Liver (tissue), 8 donors: ENCODE measurements at regions not wholly inside any gene's neighbourhood (a gene's known extent, or its start where the extent isn't known, plus 50 kb on each side); places are given as distances from the start of the nearest gene placed in this dataset.

ENCODE experiments used
- DNase-seq: peaks from one replicate; pipeline ENCODE4 v3.0.0-alpha.2; 2017; ENCODE audit warnings: low spot score
- H3K27ac ChIP-seq, 2 donors: one replicate each; pipeline ENCODE4 v1.7.0; 2013; ENCODE audit warnings: inconsistent platforms in 2 of 2, low read length in 2 of 2, control low read depth in 1 of 2, low read depth in 1 of 2, mild to moderate bottlenecking in 1 of 2
- H3K27me3 ChIP-seq, 4 donors: one replicate each; pipeline versions ENCODE4 v1.6.1 to v1.7.0; 2013; ENCODE audit warnings: low read length in 3 of 4, inconsistent platforms in 1 of 4, mild to moderate bottlenecking in 1 of 4, moderate library complexity in 1 of 4; ENCODE audit not compliant: control insufficient read depth in 4 of 4, insufficient read depth in 4 of 4
- H3K36me3 ChIP-seq, 4 donors: one replicate each; pipeline versions ENCODE4 v1.6.1 to v1.7.0; 2013; ENCODE audit warnings: low read length in 3 of 4, mild to moderate bottlenecking in 3 of 4, low read depth in 1 of 4, moderate library complexity in 1 of 4; ENCODE audit not compliant: control insufficient read depth in 4 of 4, insufficient read depth in 3 of 4
- H3K4me1 ChIP-seq, 4 donors: one replicate each; pipeline versions ENCODE4 v1.6.1 to v1.7.0; 2013; ENCODE audit warnings: low read length in 3 of 4, mild to moderate bottlenecking in 3 of 4, moderate library complexity in 1 of 4; ENCODE audit not compliant: control insufficient read depth in 4 of 4, insufficient read depth in 4 of 4
- H3K4me3 ChIP-seq, 3 donors: one replicate each; pipeline versions ENCODE4 v1.6.1 to v1.7.0; 2013; ENCODE audit warnings: low read length in 3 of 3, control low read depth in 1 of 3, low read depth in 1 of 3, mild to moderate bottlenecking in 1 of 3
- H3K9ac ChIP-seq, 2 donors: one replicate each; pipeline ENCODE4 v1.7.0; 2013; ENCODE audit warnings: low read length in 2 of 2, mild to moderate bottlenecking in 2 of 2, moderate library complexity in 2 of 2, control low read depth in 1 of 2, low read depth in 1 of 2
- H3K9me3 ChIP-seq, 4 donors: one replicate each; pipeline versions ENCODE4 v1.6.1 to v1.7.0; 2013; ENCODE audit warnings: low read length in 3 of 4; ENCODE audit not compliant: control insufficient read depth in 4 of 4
- ATF3 ChIP-seq: IDR thresholded peaks from 2 replicates; pipeline ENCODE4 v1.6.1; 2016; ENCODE audit warnings: antibody characterized with exemption
- CTCF ChIP-seq: fragments of 150-350 bp; IDR thresholded peaks from 2 replicates; pipeline ENCODE4 v1.5.1; 2017; ENCODE audit warnings: improper control_type of control experiment, low read depth, low read length; ENCODE audit not compliant: missing input control
- EGR1 ChIP-seq, 2 donors: IDR thresholded peaks; 2 replicates each; pipeline ENCODE4 v1.6.1; 2016 to 2018; ENCODE audit warnings: antibody characterized with exemption in 2 of 2, low read depth in 2 of 2
- FOXA1 ChIP-seq: IDR thresholded peaks from 2 replicates; pipeline ENCODE4 v1.6.1; 2016; ENCODE audit warnings: antibody characterized with exemption
- FOXA2 ChIP-seq: IDR thresholded peaks from 2 replicates; pipeline ENCODE4 v1.6.1; 2016; ENCODE audit warnings: antibody characterized with exemption
- GABPA ChIP-seq, 2 donors: IDR thresholded peaks in 1 of 2; conservative IDR thresholded peaks in 1 of 2; 2 replicates each; pipeline ENCODE4 v1.6.1; 2016; ENCODE audit warnings: antibody characterized with exemption in 2 of 2, mild to moderate bottlenecking in 1 of 2, moderate library complexity in 1 of 2
- HNF4A ChIP-seq, 2 donors: conservative IDR thresholded peaks; 2 replicates each; pipeline ENCODE4 v1.6.1; 2016; ENCODE audit warnings: antibody characterized with exemption in 2 of 2, mild to moderate bottlenecking in 2 of 2
- HNF4G ChIP-seq: IDR thresholded peaks from 2 replicates; pipeline ENCODE4 v1.6.1; 2016; ENCODE audit warnings: antibody characterized with exemption
- JUND ChIP-seq, 2 donors: IDR thresholded peaks; 2 replicates each; pipeline ENCODE4 v1.6.1; 2016; ENCODE audit warnings: antibody characterized with exemption in 2 of 2
- NR2F2 ChIP-seq: IDR thresholded peaks from 2 replicates; pipeline ENCODE4 v1.6.1; 2016; ENCODE audit warnings: antibody characterized with exemption
- RAD21 ChIP-seq, 2 donors: IDR thresholded peaks; 2 replicates each; pipeline ENCODE4 v1.6.1; 2016; ENCODE audit warnings: antibody characterized with exemption in 2 of 2, mild to moderate bottlenecking in 2 of 2
- SP1 ChIP-seq: IDR thresholded peaks from 2 replicates; pipeline ENCODE4 v1.6.1; 2018; ENCODE audit warnings: antibody characterized with exemption, mild to moderate bottlenecking
- TAF1 ChIP-seq: conservative IDR thresholded peaks from 2 replicates; pipeline ENCODE4 v1.6.1; 2016; ENCODE audit warnings: antibody characterized with exemption, mild to moderate bottlenecking
- YY1 ChIP-seq: IDR thresholded peaks from 2 replicates; pipeline ENCODE4 v1.6.1; 2016; ENCODE audit warnings: antibody characterized with exemption, mild to moderate bottlenecking
- WGBS: extraction: QIAGEN DNeasy Blood & Tissue Kit; methylation state at CpG from one replicate; pipeline ENCODE4 v1.1.7; 2013; 5-methylcytosine and 5-hydroxymethylcytosine counted together
- TF ChIP-seq, protein P1 (sequence below): IDR thresholded peaks from 2 replicates; pipeline ENCODE4 v1.6.1; 2016; ENCODE audit warnings: antibody characterized with exemption
- donor health status: healthy.
- donor health status: healthy.
- donor health status: healthy.
- donor health status: healthy.
- donor health status: healthy.

DNA sequence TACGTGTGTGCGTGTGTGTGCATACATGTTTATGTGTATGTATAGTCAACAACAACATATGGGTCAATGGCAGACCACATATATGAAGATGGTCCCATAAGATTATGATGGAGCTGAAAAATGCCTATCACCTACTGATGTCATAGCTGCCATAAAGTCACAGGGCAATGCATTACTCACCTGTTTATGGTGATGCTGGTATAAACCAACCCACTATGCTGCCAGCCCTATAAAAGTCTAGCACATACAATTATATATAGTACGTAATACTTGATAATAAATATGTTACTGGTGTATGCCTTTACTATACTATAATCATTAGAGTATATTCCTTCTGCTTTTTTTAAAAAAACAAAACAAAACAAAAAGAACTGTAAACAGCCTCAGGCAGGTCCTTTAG is 148.4 kb upstream of the ARID1B start:
- no peaks in the 10 kb centered on the region for H3K9me3 ChIP-seq
- H3K27me3 ChIP-seq, result no peaks in the 10 kb centered on the region
- no peak overlapping the region for H3K27ac ChIP-seq
- no peak overlapping the region for H3K9ac ChIP-seq
- H3K4me1 ChIP-seq, result no peaks in the 10 kb centered on the region
- DNase-seq, result no peak
- 79% methylated on average over 3 of the region's 3 CpGs for WGBS
- no peak overlapping the region for H3K4me3 ChIP-seq
- TF ChIP-seq ATF3, result no peak
- no peak for TF ChIP-seq FOXA1
- no peak for TF ChIP-seq HNF4G
- no peak for TF ChIP-seq FOXA2
- TF ChIP-seq YY1, result no peak
- no peak for TF ChIP-seq RAD21 (IDR thresholded peaks at IDR 0.05)
- TF ChIP-seq HNF4A (conservative IDR thresholded peaks at IDR 0.05), result no peak
- TF ChIP-seq, protein P1, sequence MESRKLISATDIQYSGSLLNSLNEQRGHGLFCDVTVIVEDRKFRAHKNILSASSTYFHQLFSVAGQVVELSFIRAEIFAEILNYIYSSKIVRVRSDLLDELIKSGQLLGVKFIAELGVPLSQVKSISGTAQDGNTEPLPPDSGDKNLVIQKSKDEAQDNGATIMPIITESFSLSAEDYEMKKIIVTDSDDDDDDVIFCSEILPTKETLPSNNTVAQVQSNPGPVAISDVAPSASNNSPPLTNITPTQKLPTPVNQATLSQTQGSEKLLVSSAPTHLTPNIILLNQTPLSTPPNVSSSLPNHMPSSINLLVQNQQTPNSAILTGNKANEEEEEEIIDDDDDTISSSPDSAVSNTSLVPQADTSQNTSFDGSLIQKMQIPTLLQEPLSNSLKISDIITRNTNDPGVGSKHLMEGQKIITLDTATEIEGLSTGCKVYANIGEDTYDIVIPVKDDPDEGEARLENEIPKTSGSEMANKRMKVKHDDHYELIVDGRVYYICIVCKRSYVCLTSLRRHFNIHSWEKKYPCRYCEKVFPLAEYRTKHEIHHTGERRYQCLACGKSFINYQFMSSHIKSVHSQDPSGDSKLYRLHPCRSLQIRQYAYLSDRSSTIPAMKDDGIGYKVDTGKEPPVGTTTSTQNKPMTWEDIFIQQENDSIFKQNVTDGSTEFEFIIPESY, result no peak
- no peak for TF ChIP-seq JUND (IDR thresholded peaks at IDR 0.05)
- no peaks in the 10 kb centered on the region for H3K36me3 ChIP-seq

DNA sequence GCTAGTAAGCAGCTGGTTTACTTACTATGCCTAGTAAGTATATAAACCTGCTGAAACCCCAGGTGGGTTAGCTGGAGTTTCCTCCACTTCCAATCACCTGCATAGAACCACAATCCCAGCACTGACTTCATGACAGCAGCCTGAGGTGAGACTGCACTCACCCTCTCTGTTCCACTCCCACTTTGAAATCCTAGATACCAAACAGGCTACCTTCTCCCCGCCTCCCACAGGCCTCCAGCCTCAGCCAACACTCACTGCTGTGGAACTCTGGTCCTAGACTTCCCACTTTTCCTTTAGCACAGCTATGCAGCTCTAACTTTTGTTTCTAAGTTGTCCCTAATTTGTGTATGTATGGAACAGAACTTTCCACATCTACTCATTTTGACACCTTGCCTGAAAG is 149.7 kb upstream of the ARID1B start:
- Histone ChIP-seq H3K4me1 (no peaks in the 10 kb centered on the region), H3K36me3 (no peaks in the 10 kb centered on the region), H3K27me3 (no peaks in the 10 kb centered on the region), H3K9me3 (no peaks in the 10 kb centered on the region), H3K4me3 (no peak overlapping the region), H3K27ac (no peak overlapping the region), H3K9ac (no peak overlapping the region)
- 92% methylated on average over 1 of the region's 1 CpG for WGBS
- no peak for DNase-seq
- TF ChIP-seq RAD21 (IDR thresholded peaks at IDR 0.05), result no peak
- TF ChIP-seq SP1, result no peak
- no peak for TF ChIP-seq CTCF
- no peak for TF ChIP-seq NR2F2
- TF ChIP-seq TAF1, result no peak
- TF ChIP-seq JUND (IDR thresholded peaks at IDR 0.05), result no peak

DNA sequence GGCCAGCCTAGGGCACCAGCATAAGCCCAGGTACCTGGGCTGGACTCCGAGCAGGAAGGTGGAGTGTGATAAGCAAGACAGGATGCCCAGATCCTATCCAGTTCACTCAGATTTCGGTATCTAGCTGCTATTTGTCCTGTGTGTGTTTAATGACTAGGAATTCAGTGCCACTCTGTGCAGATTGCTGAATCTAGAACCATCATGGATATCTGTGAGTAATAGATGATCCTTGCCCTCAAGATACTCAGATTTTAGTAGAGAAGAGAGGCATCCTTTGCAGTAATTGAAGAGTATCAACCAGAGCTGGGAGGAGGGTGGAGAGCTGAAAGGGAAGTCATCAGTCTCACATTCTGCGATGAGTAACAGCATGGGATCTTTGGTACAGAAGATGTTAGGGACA is 155.0 kb upstream of the ARID1B start:
- DNase-seq, result no peak
- H3K9me3 ChIP-seq, result no peaks in the 10 kb centered on the region
- no peak overlapping the region for H3K4me3 ChIP-seq
- no peak overlapping the region for H3K27ac ChIP-seq
- H3K36me3 ChIP-seq, result no peaks in the 10 kb centered on the region
- H3K9ac ChIP-seq, result no peak overlapping the region
- no peaks in the 10 kb centered on the region for H3K27me3 ChIP-seq
- WGBS, result 61% methylated on average over 3 of the region's 3 CpGs
- H3K4me1 ChIP-seq, result no peaks in the 10 kb centered on the region
- no peak for TF ChIP-seq ATF3
- no peak for TF ChIP-seq YY1
- no peak for TF ChIP-seq EGR1 (IDR thresholded peaks at IDR 0.05; ENCODE audit: low read depth in 2 of 2)
- TF ChIP-seq, protein P1, result no peak
- no peak for TF ChIP-seq TAF1
- TF ChIP-seq RAD21 (IDR thresholded peaks at IDR 0.05), result no peak
- TF ChIP-seq HNF4G, result no peak
- no peak for TF ChIP-seq FOXA2
- no peak for TF ChIP-seq JUND (IDR thresholded peaks at IDR 0.05)
- no peak for TF ChIP-seq NR2F2
- TF ChIP-seq CTCF, result no peak
- no peak for TF ChIP-seq HNF4A (conservative IDR thresholded peaks at IDR 0.05)
- TF ChIP-seq FOXA1, result no peak
- TF ChIP-seq GABPA (IDR thresholded peaks at IDR 0.05 in 1 of 2, conservative IDR thresholded peaks at IDR 0.05 in 1 of 2), result no peak
- TF ChIP-seq SP1, result no peak
